AG09309 (cell line): ENCODE measurements at regions not wholly inside any gene's neighbourhood (a gene's known extent, or its start where the extent isn't known, plus 50 kb on each side); places are given as distances from the start of the nearest gene placed in this dataset.

ENCODE experiments used
- DNase-seq: peaks from one replicate; pipeline ENCODE4 v3.0.0-alpha.2; 2010; ENCODE audit warnings: low read depth
- H3K4me3 ChIP-seq: 2 replicates; pipeline ENCODE4 v1.5.1; 2011; ENCODE audit warnings: mild to moderate bottlenecking, low read depth, low read length, moderate library complexity; ENCODE audit not compliant: control insufficient read depth
- TF ChIP-seq, protein P1 (sequence below): IDR thresholded peaks from 2 replicates; pipeline ENCODE4 v1.5.1; 2011; ENCODE audit warnings: mild to moderate bottlenecking, low read depth, low read length, inconsistent platforms; ENCODE audit not compliant: insufficient read depth, control insufficient read depth; ENCODE audit errors: missing control alignments

GRCh38 chr10:21199501-21199900 is 302.4 kb upstream of the NEBL start:
- no peak for DNase-seq
- H3K4me3 ChIP-seq = no peak overlapping the region
- TF ChIP-seq, protein P1, sequence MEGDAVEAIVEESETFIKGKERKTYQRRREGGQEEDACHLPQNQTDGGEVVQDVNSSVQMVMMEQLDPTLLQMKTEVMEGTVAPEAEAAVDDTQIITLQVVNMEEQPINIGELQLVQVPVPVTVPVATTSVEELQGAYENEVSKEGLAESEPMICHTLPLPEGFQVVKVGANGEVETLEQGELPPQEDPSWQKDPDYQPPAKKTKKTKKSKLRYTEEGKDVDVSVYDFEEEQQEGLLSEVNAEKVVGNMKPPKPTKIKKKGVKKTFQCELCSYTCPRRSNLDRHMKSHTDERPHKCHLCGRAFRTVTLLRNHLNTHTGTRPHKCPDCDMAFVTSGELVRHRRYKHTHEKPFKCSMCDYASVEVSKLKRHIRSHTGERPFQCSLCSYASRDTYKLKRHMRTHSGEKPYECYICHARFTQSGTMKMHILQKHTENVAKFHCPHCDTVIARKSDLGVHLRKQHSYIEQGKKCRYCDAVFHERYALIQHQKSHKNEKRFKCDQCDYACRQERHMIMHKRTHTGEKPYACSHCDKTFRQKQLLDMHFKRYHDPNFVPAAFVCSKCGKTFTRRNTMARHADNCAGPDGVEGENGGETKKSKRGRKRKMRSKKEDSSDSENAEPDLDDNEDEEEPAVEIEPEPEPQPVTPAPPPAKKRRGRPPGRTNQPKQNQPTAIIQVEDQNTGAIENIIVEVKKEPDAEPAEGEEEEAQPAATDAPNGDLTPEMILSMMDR = no peak

GRCh38 chr10:21197838-21198237 is 300.7 kb upstream of the NEBL start:
- no peak overlapping the region for H3K4me3 ChIP-seq
- DNase-seq = no peak
- TF ChIP-seq, protein P1 = no peak

- no peak overlapping the region for H3K4me3 ChIP-seq
- DNase-seq = no peak
- TF ChIP-seq, protein P1 = no peak
These were observed 299.8 kb upstream of the NEBL start for GRCh38 chr10:21196822-21197395.

GRCh38 chr10:21195252-21195651 is 298.1 kb upstream of the NEBL start:
- H3K4me3 ChIP-seq = no peak overlapping the region
- DNase-seq = no peak
- TF ChIP-seq, protein P1 = no peak

GRCh38 chr10:21194510-21194993 is 297.4 kb upstream of the NEBL start:
- TF ChIP-seq, protein P1 = no peak
- no peak for DNase-seq
- H3K4me3 ChIP-seq = no peak overlapping the region

- TF ChIP-seq, protein P1 = no peak
- H3K4me3 ChIP-seq = no peak overlapping the region
- DNase-seq = no peak
These were observed 296.1 kb upstream of the NEBL start for GRCh38 chr10:21193196-21193595.
